OCI-LY3 (cell line): ENCODE measurements at regions not wholly inside any gene's neighbourhood (a gene's known extent, or its start where the extent isn't known, plus 50 kb on each side); places are given as distances from the start of the nearest gene placed in this dataset.

Experiments used
- CTCF ChIP-seq: fragments of 200-600, 300-600 bp; sonication (generic); IDR thresholded peaks from 2 replicates; pipeline ENCODE4 v1.5.1; 2014; ENCODE audit warnings: antibody characterized with exemption, low read length, low read depth
- EZH2phosphoT487 ChIP-seq: fragments of 200-600 bp; shearing (Covaris generic); IDR thresholded peaks from 2 replicates; pipeline ENCODE4 v1.6.1; 2018; ENCODE audit warnings: antibody characterized with exemption, mixed run types, low read depth

GRCh38 chr6:37752718-37753117 is 55.0 kb upstream of the MDGA1 start:
- TF ChIP-seq CTCF (no peak), EZH2phosphoT487 (no peak)
